COR-L47 (cell line): ENCODE measurements at regions not wholly inside any gene's neighbourhood (a gene's known extent, or its start where the extent isn't known, plus 50 kb on each side); places are given as distances from the start of the nearest gene placed in this dataset.
"Not testable (repeated sequence)": the region's sequence is repeated elsewhere in the genome, so short reads cannot be mapped to it uniquely, and the experiment has no call there.

Experiments used
- DNase-seq: peaks from one replicate; lab custom pipeline; 2025; lab: John Stamatoyannopoulos, UW

- no peak for DNase-seq
Observed at GRCh38 chr7:109635374-109635773, 1065.7 kb downstream of the DNAJB9 start.

DNA sequence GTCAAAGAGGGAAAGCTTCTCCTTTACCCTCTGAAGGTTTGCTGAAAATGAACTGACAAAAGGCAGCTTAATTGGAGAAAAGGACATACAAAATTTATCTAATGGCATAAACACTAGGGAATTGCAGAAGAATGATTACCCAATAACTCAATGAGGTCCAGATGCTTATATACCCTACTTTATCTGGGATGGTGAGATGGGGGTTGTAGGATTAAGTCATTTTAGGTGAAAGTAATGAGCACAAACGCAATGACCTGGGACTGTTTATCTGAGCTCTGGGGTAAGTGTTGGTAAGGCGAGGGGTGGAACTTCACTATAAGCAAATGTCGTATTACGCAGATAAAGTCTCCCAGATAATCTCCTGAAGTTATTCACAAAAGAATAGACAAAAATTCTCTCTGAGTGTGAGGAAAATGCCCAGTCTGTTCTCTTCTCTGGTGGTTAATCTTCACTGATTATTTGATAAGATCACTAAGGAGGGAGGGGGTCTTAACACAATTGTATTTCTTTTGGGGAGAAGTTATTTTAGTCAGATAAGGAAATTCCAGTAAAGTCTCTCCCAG lies 1067.8 kb downstream of the DNAJB9 start:
- no peak for DNase-seq

- DNase-seq, result no peak
Observed at GRCh38 chr7:109638321-109638720, 1068.6 kb downstream of the DNAJB9 start.

DNA sequence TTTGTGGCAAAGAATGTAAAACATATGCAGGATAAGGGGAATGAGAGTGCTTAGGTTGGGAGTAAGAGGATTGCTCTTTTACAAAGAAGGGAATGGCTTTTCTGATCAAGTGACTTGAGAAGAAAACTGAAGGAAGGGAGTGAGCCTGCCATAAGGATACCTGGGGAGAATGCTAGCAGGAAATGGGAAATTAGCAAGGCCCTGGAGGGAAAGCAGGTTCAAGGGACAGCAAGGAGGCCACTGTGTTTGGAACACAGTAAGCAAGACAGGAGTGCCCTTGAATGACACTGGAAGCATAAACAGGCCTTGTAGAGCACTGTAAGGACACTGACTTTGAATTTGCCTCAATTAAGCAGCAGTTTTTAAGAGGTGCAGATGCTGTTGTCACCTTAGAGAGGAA lies 1069.9 kb downstream of the DNAJB9 start:
- no peak for DNase-seq

DNA sequence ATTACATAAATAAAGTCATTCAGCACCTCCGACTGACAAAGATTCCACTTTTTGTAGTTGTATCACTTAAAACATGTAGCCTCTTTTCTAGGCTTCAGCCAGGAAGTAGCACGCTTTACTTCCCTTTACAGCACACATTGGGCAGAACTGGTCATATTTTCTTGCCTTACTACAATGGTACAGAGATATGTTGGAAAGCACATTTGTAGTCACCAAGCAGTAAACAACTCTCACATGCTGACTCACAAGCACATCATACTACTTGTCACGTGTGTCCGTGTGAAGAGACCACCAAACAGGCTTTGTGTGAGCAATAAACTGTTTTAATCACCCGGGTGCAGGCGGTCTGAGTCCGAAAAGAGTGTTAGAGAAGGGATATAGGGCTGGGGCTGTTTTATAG lies 1071.8 kb downstream of the DNAJB9 start:
- DNase-seq, result no peak

DNA sequence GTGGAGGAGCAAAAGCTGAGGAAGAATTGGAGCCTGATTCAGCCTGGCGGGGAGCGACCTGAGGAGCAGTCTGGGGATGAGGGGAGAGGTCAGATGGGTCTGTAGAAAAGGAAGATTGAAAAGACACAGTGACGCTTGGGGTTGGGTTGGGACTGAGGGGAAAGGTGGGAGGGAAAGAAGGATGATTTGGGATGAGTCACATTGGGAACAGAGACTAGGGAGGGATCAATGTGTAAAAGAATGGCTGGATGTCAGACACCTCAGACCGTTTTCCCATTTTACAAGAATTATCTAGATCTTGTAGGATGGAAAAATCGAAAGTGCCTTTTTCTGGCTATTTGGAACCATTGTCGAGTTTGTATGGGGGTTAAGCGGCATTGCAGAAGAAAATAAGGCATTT lies 1076.5 kb downstream of the DNAJB9 start:
- DNase-seq, result no peak

DNA sequence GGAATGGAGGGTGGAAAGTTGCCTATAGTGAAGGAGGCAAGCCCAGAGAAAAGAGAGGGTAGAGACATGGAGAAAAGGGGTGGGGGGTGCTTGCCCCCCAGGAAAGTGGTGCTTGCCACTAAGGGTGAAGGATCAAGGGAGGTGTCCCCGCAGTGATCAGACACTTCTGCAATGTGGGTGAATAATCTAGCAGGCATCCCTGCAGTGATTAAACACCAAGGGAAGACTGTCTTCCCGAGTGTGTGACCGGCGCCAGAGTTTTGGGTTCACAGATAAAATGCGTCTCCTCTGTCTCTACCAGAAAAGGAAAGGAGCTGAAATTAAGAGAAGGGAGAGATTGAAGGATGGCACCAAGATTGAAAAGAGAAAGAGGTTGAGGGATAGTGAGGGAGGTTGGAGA lies 1076.9 kb downstream of the DNAJB9 start:
- not testable (repeated sequence) for DNase-seq

DNA sequence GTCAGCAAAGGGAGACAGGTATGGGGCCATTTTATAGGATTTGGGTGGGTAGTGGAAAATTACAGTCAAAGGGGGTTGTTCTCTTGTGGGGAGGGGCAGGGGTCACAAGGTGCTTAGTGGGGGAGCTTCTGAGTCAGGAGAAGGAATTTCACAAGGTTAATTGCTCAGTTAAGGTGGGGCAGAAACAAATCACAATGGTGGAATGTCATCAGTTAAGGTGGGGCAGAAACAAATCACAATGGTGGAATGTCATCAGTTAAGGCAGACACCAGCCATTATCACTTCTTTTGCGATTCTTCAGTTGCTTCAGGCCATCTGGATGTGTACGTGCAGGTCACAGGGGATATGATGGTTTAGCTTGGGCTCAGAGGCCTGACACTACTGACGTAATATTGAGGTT lies 1077.6 kb downstream of the DNAJB9 start:
- DNase-seq, result not testable (repeated sequence)

DNA sequence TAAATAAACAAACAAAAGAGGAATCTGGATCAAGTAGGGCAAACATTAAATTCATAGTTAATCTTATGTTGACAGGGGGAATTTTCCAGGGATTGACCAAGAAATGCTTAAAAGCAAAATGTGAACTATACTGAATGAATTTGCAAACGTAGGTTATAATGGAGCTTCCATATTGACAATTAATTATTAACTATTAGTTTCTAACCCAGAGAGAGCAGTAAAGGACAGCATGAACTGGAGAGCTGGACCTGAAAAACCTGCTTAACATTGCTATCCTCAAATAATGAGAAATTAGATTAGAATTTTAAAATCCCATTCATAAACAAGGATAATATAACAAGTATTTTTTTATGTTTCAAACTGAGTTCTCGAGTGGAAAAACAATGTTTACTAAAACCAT lies 1089.6 kb downstream of the DNAJB9 start:
- no peak for DNase-seq

DNA sequence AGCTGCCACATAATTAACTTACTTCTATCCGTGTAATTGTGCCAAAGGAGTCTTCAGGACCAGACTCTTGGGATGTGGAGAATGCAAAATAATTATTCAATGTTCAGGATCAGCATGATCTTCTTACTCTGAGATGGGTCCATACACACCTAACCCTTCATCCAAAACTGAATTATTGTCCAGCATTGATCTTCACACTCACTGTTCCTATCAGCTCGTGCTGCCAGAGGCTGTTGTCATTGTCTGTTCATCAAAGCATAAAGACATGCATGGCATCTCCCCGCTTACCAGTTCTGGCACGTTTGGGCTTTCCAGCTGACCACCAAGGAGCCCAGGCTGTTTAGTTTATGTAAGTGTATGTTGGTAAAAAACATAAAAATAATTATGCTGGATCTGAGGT lies 1090.7 kb downstream of the DNAJB9 start:
- no peak for DNase-seq

DNA sequence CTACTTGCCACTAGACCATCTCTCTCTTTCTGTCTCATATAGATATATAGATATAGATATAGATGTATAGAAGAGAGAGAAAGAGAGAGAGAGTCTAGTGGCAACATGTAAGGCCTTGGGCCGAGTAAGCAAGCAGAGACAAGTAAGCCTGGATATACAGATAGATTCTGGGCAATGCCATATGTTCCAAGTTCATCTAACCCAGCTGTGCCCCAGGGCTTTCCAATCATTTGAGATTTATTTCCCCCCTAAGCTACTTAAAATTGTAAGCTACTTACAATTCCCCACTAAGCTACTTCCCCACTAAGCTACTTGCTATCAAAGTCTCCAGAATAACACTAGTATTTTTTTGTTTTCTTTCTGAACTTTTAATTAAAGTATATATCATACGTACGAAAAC lies 1094.1 kb downstream of the DNAJB9 start:
- DNase-seq, result no peak

- not testable (repeated sequence) for DNase-seq
Observed at GRCh38 chr7:109687269-109687668, 1117.6 kb downstream of the DNAJB9 start.

GRCh38 chr7:109692613-109693012 lies 1122.9 kb downstream of the DNAJB9 start:
- DNase-seq, result not testable (repeated sequence)

- no peak for DNase-seq
Observed at GRCh38 chr7:109694149-109695071, 1124.7 kb downstream of the DNAJB9 start.

DNA sequence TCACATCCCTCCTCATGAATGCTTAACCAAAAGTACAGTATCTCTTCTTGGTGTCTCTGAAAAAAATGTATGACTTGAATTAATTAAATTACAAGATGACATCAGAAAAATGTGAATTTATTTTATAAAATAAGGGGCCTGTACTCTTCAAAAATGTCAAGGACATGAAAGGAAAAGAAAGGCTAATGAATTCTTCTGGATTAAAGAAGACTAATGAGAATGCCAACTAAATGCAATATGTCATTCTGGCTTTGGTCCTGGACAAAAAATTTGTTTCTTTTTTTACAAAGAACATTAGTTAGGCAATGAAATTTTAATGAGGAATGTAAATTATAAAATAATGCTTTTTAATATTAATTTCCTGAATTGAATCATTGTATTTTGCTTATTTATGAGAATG lies 1125.7 kb downstream of the DNAJB9 start:
- no peak for DNase-seq

GRCh38 chr7:109696723-109697122 lies 1127.0 kb downstream of the DNAJB9 start:
- no peak for DNase-seq

DNA sequence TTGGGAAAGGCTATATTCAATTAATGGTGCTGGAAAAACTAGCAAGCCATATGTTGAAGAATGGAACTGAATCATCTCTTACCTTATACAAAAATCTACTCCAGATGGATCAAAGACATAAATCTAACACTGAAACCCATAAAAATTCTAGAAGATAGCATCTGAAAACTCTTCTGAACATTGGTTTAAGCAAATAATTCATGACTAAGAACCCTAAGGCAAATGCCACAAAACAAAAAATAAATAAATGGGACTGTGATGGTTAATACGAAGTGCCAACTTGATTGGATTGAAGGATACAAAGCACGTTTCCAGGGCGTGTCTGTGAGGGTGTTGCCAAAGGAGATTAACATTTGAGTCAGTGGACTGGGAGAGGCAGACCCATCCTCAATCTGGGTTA lies 1130.0 kb downstream of the DNAJB9 start:
- DNase-seq, result no peak

DNA sequence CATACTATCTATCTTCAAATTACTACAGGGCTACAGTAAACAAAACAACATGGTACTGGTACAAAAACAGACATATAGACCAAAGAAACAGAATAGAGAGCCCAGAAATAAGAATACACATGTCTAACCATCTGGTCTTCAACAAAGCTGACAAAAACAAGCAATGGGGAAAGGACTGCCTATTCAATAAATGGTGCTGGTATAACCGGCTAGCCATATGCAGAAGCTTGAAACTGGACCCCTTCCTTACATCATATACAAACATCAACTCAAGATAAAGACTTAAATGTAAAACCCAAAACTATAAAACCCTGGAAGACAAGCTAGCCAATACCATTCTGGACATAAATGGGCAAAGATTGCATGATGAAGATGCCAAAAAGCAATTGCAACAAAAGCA lies 1143.7 kb downstream of the DNAJB9 start:
- DNase-seq, result no peak

DNA sequence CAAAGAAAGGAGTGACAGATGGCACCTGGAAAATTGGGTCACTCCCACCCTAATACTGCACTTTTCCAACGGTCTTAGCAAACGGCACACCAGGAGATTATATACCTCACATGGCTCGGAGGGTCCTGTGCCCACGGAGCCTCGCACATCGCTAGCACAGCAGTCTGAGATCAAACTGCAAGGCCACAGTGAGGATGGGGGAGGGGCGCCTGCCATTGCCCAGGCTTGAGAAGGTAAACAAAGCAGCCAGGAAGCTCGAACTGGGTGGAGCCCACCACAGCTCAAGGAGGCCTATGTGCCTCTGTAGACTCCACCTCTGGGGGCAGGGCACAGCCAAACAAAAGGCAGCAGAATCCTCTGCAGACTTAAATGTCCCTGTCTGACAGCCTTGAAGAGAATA lies 1149.7 kb downstream of the DNAJB9 start:
- not testable (repeated sequence) for DNase-seq

GRCh38 chr7:109734601-109735000 lies 1164.9 kb downstream of the DNAJB9 start:
- no peak for DNase-seq

DNA sequence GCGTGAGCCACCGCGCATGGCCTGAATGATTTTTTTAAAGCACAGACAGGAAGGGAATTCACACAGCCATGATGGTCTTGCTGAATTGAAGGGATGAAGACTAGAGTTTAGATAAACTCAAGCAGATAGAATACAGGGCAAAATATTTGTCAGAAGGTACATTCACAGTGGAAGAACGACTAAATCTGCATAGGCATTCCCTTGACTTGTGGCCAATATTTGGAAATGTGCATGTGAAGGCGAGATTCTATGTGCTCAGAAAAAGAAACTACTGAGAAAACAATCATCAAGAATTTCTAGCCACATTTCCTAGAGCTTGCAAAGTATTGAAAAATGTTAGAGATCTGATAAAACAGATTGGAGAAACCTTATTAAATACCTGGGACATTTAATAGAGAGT lies 1166.2 kb downstream of the DNAJB9 start:
- no peak for DNase-seq

DNA sequence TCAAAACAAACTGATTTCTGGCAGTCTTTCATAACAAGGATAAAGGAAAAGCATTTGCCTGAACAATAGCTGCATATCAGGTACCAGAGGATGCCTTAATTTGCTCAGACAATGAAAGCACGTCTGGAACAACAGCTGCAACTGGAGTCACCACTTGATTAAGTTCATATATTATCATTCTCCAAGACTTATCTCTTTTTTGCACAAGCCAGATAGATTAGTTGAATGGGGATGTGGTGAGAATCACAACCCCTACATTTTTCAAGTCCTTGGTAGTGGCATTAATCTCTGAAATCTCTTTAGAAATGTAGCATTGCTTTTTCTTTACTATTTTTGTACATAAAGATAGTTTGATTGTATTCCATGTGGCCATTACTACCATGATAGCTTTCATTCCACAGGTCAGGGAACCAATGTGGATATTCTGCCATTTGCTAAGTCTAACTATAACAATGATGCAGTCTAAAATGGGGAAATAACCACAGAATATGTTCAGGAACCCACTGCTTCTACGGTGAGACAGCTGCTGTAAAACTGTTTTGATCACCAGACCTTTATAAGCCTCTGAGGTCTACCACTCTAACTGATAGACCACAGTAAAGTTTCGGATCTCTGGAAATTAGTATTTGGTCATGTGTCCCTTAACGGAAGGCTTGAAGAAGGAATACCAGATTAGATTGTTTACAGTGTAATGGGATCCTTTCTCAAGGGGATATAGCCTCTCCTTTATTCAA lies 1176.2 kb downstream of the DNAJB9 start:
- DNase-seq, result peak; percentile 76

GRCh38 chr7:109751241-109751640 lies 1181.6 kb downstream of the DNAJB9 start:
- DNase-seq, result no peak
